Fibroblast of lung (primary cell): ENCODE measurements at regions not wholly inside any gene's neighbourhood (a gene's known extent, or its start where the extent isn't known, plus 50 kb on each side); places are given as distances from the start of the nearest gene placed in this dataset.

Experiments
- DNase-seq, 2 donors: peaks; one replicate each; pipeline versions ENCODE4 v3.0.0 to v3.0.0-alpha.2; 2010; ENCODE audit warnings: low read depth in 2 of 2
- H2AFZ ChIP-seq: 2 replicates; pipeline ENCODE4 v1.5.1; 2012; ENCODE audit warnings: low read length, control low read depth, inconsistent platforms
- H3K27ac ChIP-seq: 2 replicates; pipeline ENCODE4 v1.5.1; 2011; ENCODE audit warnings: low read length, control low read depth; ENCODE audit not compliant: insufficient read depth
- H3K27me3 ChIP-seq: 2 replicates; pipeline ENCODE4 v1.5.1; 2011; ENCODE audit warnings: mild to moderate bottlenecking, low read length; ENCODE audit not compliant: control insufficient read depth, insufficient read depth
- H3K36me3 ChIP-seq: 2 replicates; pipeline ENCODE4 v1.5.1; 2011; ENCODE audit warnings: low read length; ENCODE audit not compliant: control insufficient read depth, insufficient read depth
- H3K4me1 ChIP-seq: 2 replicates; pipeline ENCODE4 v1.5.1; 2011; ENCODE audit warnings: low read length; ENCODE audit not compliant: control insufficient read depth, insufficient read depth; ENCODE audit errors: extremely low read depth
- H3K4me2 ChIP-seq: 2 replicates; pipeline ENCODE4 v1.5.1; 2011; ENCODE audit warnings: low read length, control low read depth; ENCODE audit not compliant: insufficient read depth; ENCODE audit errors: extremely low read depth
- H3K4me3 ChIP-seq, 4 experiments: fragments of 200-600 bp in 1 of 4; sonication (generic) in 1 of 4; replicated peaks in 1 of 4; 2 replicates each; pipeline ENCODE4 v1.5.1; 2011 to 2016; ENCODE audit warnings: low read length in 4 of 4, low read depth in 3 of 4, mild to moderate bottlenecking in 3 of 4, control low read depth in 2 of 4, inconsistent platforms in 1 of 4, mixed read lengths in 1 of 4; ENCODE audit not compliant: insufficient read depth in 1 of 4; ENCODE audit errors: control extremely low read depth in 1 of 4
- H3K79me2 ChIP-seq: 2 replicates; pipeline ENCODE4 v1.5.1; 2012; ENCODE audit warnings: mild to moderate bottlenecking, low read length, inconsistent platforms; ENCODE audit not compliant: control insufficient read depth, insufficient read depth
- H3K9ac ChIP-seq: 2 replicates; pipeline ENCODE4 v1.5.1; 2011; ENCODE audit warnings: mild to moderate bottlenecking, low read length, control low read depth; ENCODE audit not compliant: insufficient read depth
- H3K9me3 ChIP-seq: 2 replicates; pipeline ENCODE4 v1.5.1; 2012; ENCODE audit warnings: low read depth, low read length; ENCODE audit not compliant: control insufficient read depth, insufficient read depth
- H4K20me1 ChIP-seq: 2 replicates; pipeline ENCODE4 v1.5.1; 2011; ENCODE audit warnings: low read length; ENCODE audit not compliant: control insufficient read depth, insufficient read depth; ENCODE audit errors: extremely low read depth
- CTCF ChIP-seq, 2 donors: IDR thresholded peaks in 1 of 2; conservative IDR thresholded peaks in 1 of 2; 1 replicate in 1 of 2; 2 replicates in 1 of 2; pipeline ENCODE4 v1.5.1; 2011 to 2012; ENCODE audit warnings: low read length in 2 of 2, control low read depth in 1 of 2, inconsistent platforms in 1 of 2, low read depth in 1 of 2, mild to moderate bottlenecking in 1 of 2
- EZH2 ChIP-seq: IDR thresholded peaks from 2 replicates; pipeline ENCODE4 v1.5.1; 2012; ENCODE audit warnings: low read length, control low read depth, mild to moderate bottlenecking; ENCODE audit errors: missing control alignments

GRCh38 chr7:12847001-12847400 lies 159.6 kb downstream of the ARL4A start:
- no peak for TF ChIP-seq CTCF (conservative IDR thresholded peaks at IDR 0.05 in 1 of 2, IDR thresholded peaks at IDR 0.05 in 1 of 2; ENCODE audit: low read depth in 1 of 2, low read length in 2 of 2)
- TF ChIP-seq EZH2 = no peak

GRCh38 chr7:12851142-12851541 lies 163.7 kb downstream of the ARL4A start:
- DNase-seq = no peak
- Histone ChIP-seq H3K4me3 (no peak overlapping the region), H4K20me1 (no peaks in the 10 kb centered on the region), H2AFZ (no peak overlapping the region), H3K27ac (no peak overlapping the region), H3K27me3 (no peaks in the 10 kb centered on the region), H3K9me3 (no peaks in the 10 kb centered on the region), H3K9ac (no peak overlapping the region), H3K79me2 (no peaks in the 10 kb centered on the region), H3K36me3 (no peaks in the 10 kb centered on the region), H3K4me1 (no peaks in the 10 kb centered on the region), H3K4me2 (no peak overlapping the region)
- TF ChIP-seq EZH2 (no peak), CTCF (conservative IDR thresholded peaks at IDR 0.05 in 1 of 2, IDR thresholded peaks at IDR 0.05 in 1 of 2; ENCODE audit: low read depth in 1 of 2, low read length in 2 of 2) (no peak)

More at GRCh38 chr7:12847001-12847400, 159.6 kb downstream of the ARL4A start:
- H3K9me3 ChIP-seq = no peaks in the 10 kb centered on the region
- no peaks in the 10 kb centered on the region for H3K4me1 ChIP-seq
- DNase-seq = no peak
- H3K79me2 ChIP-seq = no peaks in the 10 kb centered on the region
- H4K20me1 ChIP-seq = no peaks in the 10 kb centered on the region
- H2AFZ ChIP-seq = no peak overlapping the region
- H3K4me2 ChIP-seq = no peak overlapping the region
- no peak overlapping the region for H3K27ac ChIP-seq
- no peak overlapping the region for H3K9ac ChIP-seq
- no peak overlapping the region for H3K4me3 ChIP-seq
- H3K27me3 ChIP-seq = no peaks in the 10 kb centered on the region
- H3K36me3 ChIP-seq = no peaks in the 10 kb centered on the region

GRCh38 chr7:12851841-12852240 lies 164.4 kb downstream of the ARL4A start:
- no peak overlapping the region for H3K27ac ChIP-seq
- H3K9me3 ChIP-seq = no peaks in the 10 kb centered on the region
- no peak overlapping the region for H3K4me2 ChIP-seq
- no peak overlapping the region for H3K4me3 ChIP-seq
- H3K79me2 ChIP-seq = no peaks in the 10 kb centered on the region
- no peaks in the 10 kb centered on the region for H4K20me1 ChIP-seq
- H3K9ac ChIP-seq = no peak overlapping the region
- no peak overlapping the region for H2AFZ ChIP-seq
- no peaks in the 10 kb centered on the region for H3K36me3 ChIP-seq
- no peaks in the 10 kb centered on the region for H3K4me1 ChIP-seq
- peak in 1 of 2 donors; percentile 26 for DNase-seq
- no peaks in the 10 kb centered on the region for H3K27me3 ChIP-seq
- TF ChIP-seq CTCF (conservative IDR thresholded peaks at IDR 0.05 in 1 of 2, IDR thresholded peaks at IDR 0.05 in 1 of 2; ENCODE audit: low read depth in 1 of 2, low read length in 2 of 2) (no peak), EZH2 (no peak)
